GM19467 (cell line): ENCODE measurements at regions not wholly inside any gene's neighbourhood (a gene's known extent, or its start where the extent isn't known, plus 50 kb on each side); places are given as distances from the start of the nearest gene placed in this dataset.
"Not testable (repeated sequence)": the region's sequence is repeated elsewhere in the genome, so short reads cannot be mapped to it uniquely, and the experiment has no call there.

ENCODE experiments used
- ATAC-seq: cut with Tn5 transposase; IDR thresholded peaks from one replicate; pipeline ENCODE4 v1.9.1; 2021; ENCODE audit warnings: mild to moderate bottlenecking, moderate library complexity; ENCODE audit not compliant: unreplicated experiment

DNA sequence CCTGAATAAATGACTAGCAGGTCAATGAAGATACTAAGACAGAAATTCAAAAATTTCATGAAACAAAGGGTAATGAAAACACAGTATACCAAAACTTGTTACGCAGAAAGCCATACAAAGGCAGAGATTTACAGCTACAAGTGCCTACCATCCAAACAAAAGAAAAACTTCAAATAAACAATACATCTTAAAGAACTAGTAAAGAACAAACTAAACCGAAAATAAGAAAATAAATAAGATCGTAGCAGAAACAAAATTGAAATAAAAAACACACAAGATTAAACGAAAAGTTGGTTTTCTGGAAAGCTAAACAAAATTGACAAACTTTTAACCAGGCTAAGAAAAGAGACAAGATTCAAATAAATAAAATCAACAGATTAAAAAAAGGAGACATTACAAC, 51.5 kb downstream of the VPREB1 start:
- ATAC-seq = not testable (repeated sequence)

DNA sequence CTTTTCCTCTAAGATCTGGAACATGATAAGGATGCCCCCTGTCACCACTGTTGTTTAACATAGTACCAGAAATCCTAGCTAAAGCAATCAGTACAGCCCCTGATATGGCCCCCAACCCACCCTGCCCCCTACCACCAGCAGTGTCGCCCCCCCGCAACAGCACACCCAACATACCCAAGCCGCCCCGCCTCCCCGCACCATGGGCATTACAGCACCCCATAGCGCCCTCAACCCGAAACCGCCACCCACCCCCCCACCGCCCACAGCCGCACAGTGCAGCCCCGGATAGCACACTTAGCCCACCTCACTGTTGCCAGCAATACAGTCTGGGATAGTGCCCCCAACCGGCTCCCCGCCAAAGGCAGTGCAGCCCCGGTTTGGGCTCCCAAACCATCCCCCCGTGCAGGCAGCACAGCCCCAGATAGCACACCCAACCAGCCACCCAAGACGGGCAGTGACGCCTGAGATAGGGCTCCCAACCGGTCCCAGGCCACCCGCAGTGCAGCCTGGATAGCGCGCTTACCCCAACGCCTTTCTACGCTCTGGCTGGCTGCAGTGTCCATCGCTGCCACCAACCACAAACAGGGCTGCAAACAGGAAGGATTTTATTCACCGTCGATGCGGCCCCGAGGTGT, 52.7 kb downstream of the VPREB1 start:
- not testable (repeated sequence) for ATAC-seq

GRCh38 chr22:22297794-22298653, 53.4 kb downstream of the VPREB1 start:
- peak; percentile 51 for ATAC-seq

- not testable (repeated sequence) for ATAC-seq
Measured at GRCh38 chr22:22298654-22299009, 54.0 kb downstream of the VPREB1 start.

- ATAC-seq = not testable (repeated sequence)
Measured at GRCh38 chr22:22300511-22300910, 55.9 kb downstream of the VPREB1 start.

GRCh38 chr22:22300946-22301345, 56.4 kb downstream of the VPREB1 start:
- not testable (repeated sequence) for ATAC-seq

DNA sequence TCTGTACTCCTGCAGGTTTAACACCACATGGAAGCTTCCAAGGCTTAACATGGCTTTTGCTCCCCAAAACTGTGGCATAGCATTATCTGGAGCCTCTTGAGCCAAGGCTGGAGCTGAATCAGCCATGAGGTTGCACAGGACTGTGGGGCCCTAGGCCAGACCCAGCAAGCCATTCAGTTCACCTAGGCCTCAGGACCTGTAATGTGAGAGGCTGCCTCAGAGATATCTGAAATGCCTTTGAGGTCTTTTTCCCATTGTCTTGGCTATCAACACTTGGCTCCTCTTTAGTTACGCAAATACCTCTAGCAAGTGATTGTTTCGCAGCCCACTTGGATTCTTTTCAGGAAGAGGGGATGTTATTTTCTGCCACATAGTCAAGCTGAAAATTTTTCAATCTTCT, 72.0 kb downstream of the VPREB1 start:
- ATAC-seq = no peak

GRCh38 chr22:22318723-22319465, 74.3 kb downstream of the VPREB1 start:
- ATAC-seq = no peak

DNA sequence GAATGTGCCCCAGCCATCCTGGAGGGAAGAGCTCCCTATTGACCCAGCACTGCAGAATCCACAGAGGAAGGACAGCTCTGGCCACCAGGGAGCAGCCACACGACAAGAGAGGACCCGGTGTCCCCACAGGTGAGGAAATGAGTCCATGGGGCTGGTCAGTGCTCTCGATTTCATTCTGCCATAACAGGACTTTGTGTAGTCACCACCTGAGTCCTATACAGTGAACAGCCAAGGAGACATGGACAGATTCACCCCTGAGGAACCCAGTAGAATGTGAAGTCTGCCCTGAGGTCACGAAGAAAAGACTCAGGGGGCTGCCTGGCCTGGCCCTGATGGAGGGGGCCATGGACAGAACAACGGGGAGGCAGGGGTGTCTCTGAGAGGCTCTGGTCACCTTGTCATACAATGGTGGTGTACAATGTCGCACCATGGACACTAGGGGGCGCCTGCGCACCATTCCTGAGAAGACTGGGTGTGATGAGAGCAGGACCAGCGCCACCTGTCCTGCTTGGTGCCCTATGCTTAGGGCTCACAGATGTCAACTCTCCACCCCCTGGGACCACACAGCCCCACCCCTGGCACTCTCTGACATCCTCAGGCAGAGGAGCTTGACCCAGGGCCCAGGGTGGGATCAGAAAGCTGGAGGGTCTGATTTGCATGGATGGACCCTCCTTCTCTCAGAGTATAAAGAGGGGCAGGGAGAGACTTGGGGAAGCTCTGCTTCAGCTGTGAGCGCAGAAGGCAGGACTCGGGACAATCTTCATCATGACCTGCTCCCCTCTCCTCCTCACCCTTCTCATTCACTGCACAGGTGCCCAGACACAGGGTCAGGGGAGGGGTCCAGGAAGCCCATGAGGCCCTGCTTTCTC, 77.4 kb downstream of the VPREB1 start:
- ATAC-seq = not testable (repeated sequence)

GRCh38 chr22:22322792-22323191, 78.2 kb downstream of the VPREB1 start:
- ATAC-seq = no peak

- ATAC-seq = no peak
Measured at GRCh38 chr22:22327723-22328122, 83.1 kb downstream of the VPREB1 start.

DNA sequence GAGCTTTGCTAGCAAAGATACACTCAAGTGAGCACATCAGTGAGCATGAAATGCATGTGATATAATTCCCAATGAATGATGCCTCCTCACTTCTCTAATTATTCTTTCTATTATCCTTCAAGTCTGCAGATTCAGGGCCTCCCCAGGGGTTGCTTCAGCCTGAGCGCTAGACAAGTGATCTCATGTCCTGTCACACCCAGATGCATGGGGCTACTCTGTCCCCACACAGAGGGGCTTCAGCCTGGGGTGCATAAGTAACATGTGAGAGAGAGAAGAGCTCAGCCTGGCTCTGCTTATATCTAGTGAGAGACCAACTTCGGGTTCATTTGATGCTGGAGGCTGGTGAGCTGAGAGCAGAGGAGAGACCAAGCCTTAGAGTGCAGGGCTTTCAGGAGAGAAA, 85.2 kb downstream of the VPREB1 start:
- ATAC-seq = no peak

GRCh38 chr22:22335640-22336039, 91.1 kb downstream of the VPREB1 start:
- not testable (repeated sequence) for ATAC-seq

DNA sequence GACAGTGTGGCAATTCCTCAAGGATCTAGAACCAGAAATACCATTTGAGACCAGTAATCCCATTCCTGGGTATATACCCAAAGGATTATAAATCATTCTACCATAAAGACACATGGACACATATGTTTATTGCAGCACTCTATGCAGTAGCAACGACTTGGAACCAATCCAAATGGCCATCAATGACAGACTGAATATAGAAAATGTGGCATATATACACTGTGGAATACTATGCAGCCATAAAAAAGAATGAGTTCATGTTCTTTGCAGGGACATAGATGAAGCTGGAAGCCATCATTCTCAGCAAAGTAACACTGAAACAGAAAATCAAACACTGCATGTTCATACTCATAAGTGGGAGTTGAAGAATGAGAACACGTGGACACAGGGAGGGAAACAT, 91.7 kb downstream of the VPREB1 start:
- ATAC-seq = not testable (repeated sequence)

DNA sequence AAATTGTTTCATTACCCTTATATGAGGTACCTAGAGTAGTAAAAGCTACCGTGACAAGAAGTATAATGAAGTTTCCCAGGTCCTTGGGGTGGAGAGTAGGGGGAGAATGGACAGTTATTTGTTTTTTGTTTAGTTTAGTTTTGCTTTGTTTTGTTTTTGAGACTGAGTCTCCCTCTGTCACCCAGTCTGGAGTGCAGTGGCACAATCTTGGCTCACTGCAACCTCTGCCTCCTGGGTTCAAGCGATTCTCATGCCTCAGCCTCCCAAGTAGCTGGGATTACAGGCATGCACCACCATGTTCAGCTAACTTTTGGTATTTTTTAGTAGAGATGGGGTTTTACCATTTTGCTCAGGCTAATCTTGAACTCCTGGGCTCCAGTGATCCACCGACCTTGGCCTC, 94.2 kb downstream of the VPREB1 start:
- ATAC-seq = not testable (repeated sequence)

- ATAC-seq = no peak
Measured at GRCh38 chr22:22341736-22342135, 97.2 kb downstream of the VPREB1 start.

GRCh38 chr22:22342697-22343580, 98.4 kb downstream of the VPREB1 start:
- ATAC-seq = no peak

GRCh38 chr22:22343581-22344296, 99.2 kb downstream of the VPREB1 start:
- no peak for ATAC-seq

DNA sequence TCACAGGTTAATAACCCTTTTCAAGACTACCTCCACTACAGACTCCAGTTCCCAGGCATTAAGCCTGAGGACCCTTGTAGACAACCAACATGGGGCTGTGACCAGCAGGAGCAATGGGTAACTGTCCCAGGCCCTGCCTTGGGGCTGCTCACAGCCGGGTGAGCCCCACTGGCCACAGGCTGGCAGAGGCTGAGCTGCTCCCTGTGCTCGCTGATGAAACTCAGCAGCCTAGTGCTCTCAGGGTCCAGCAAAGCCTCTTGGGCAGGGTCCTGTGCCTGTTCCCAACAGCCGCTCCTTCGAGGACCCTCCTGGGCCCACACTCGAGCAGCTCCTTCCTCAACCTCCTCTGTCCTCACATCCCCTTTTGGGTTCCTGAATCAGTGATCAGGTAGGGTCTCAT, 99.8 kb downstream of the VPREB1 start:
- no peak for ATAC-seq
